ENCODE measurements at regions not wholly inside any gene's neighbourhood (a gene's known extent, or its start where the extent isn't known, plus 50 kb on each side); places are given as distances from the start of the nearest gene placed in this dataset.

DNA sequence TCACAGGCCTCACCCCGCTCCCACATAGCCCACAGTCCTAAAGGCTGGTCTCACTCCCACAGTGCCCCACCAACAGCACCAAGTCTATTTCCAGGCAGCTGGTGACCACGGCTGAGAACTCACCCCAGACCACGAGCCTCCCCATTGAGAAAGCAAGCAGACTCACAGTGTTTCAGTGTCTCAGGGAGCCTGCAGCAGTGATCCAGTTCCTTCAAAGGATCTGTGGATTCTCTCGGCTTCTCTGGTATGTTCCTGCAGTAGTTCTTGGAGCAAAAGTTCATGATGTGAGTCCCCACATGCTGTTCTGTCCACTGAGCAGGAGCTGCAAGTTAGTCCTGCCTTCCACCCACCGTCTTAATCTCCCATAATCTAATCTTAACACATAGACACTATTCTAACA, 185.3 kb upstream of the CDH6 start:
- H3K4me3 Mint-ChIP-seq: no peak overlapping the region

DNA sequence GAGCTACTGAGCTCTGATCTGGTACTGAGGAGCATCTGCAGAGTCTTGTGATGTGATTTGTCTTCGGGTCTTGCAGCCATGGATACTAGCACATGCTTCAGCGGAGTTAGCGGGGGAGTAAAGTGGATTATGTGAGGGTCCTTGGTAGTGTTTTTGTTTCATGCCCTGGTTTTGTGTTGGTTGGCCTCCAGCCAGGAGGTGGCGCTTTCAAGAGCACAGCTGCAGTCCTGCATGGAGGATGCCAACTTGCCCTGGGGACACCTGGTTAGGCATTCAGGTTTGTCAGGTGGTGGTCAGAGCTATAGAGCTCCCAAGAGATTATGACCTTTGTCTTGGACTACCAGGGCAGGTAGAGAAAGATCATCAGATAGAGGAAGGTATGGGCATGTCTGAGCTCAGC, 185.8 kb upstream of the CDH6 start:
- no peak for DNase-seq
- no peak overlapping the region for H3K27ac Mint-ChIP-seq
- H3K4me1 Mint-ChIP-seq: no peaks in the 10 kb centered on the region
- H3K36me3 Mint-ChIP-seq: peaks cover 0 to 5% (median 0%) of the 10 kb centered on the region in 3 donors
- H3K27me3 Mint-ChIP-seq: peaks cover 0 to 4% (median 0%) of the 10 kb centered on the region in 5 donors
- peaks cover 10 to 43% (median 16%) of the 10 kb centered on the region in 9 donors for H3K9me3 Mint-ChIP-seq
- POLR2A ChIA-PET: interaction anchor here (0.6 kb wide), 1 partner anchor 64 kb away, joined by 6 read pairs; no protein-coding TSS in a partner anchor
- ATAC-seq: no peak
- H3K4me3 Mint-ChIP-seq: no peak overlapping the region

More for the DNA sequence above, 185.3 kb upstream of the CDH6 start:
- peaks cover 0 to 4% (median 0%) of the 10 kb centered on the region in 5 donors for H3K27me3 Mint-ChIP-seq
- no peak for ATAC-seq
- POLR2A ChIA-PET: no interaction called here
- H3K27ac Mint-ChIP-seq: no peak overlapping the region
- H3K9me3 Mint-ChIP-seq: peaks cover 10 to 45% (median 17%) of the 10 kb centered on the region in 9 donors
- no peaks in the 10 kb centered on the region for H3K4me1 Mint-ChIP-seq
- H3K36me3 Mint-ChIP-seq: peaks cover 0 to 5% (median 0%) of the 10 kb centered on the region in 3 donors
- no peak for DNase-seq

DNA sequence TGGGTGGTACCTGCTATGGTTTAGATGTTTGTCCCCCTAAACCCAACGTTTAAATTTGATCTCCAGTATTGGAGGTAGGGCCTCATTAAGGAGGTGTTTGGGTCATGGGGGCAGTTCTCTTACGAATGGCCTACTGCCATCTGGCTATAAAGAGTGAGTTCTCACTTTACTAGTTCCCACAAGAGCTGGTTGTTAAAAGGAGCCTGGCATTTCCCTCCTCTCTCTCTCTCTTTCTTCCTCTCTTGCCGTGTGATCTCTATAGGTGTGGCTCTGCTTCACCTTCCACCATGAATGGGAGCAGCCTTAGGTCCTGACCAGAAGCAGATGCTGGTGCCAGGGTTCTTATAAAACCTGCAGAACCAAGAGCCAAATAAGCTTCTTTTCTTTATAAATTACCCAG, 193.2 kb upstream of the CDH6 start:
- Mint-ChIP-seq H3K4me1 (no peaks in the 10 kb centered on the region), H3K4me3 (no peak overlapping the region), H3K36me3 (no peaks in the 10 kb centered on the region), H3K27ac (no peak overlapping the region), H3K9me3 (peaks cover 2 to 27% (median 9%) of the 10 kb centered on the region in 9 donors), H3K27me3 (no peaks in the 10 kb centered on the region)
- POLR2A ChIA-PET: no interaction called here
- no peak for ATAC-seq
- no peak for DNase-seq

DNA sequence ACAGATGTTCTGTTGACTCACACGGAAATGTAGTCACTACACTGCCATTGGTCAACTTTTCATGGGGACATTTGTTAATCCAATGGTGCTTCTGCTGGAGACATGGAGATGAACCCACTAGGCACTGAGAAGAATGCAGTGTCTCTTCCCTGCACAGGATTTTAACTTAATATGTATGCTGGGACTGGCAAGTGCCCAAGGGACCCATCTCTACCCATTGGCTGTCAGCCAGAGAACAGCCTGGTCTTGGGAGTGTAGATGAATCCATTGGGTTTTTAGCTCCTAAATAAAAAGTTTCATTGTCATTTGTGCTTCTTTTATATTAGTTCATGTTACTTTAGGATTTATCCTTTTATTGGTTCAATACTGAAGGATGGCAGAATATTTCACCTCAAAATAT, 195.8 kb upstream of the CDH6 start:
- no peaks in the 10 kb centered on the region for H3K4me1 Mint-ChIP-seq
- ATAC-seq (no peak), DNase-seq (no peak)
- POLR2A ChIA-PET: no interaction called here
- H3K27me3 Mint-ChIP-seq: no peaks in the 10 kb centered on the region
- no peaks in the 10 kb centered on the region for H3K36me3 Mint-ChIP-seq
- no peak overlapping the region for H3K4me3 Mint-ChIP-seq
- peaks cover 2 to 22% (median 8%) of the 10 kb centered on the region in 9 donors for H3K9me3 Mint-ChIP-seq
- no peak overlapping the region for H3K27ac Mint-ChIP-seq

DNA sequence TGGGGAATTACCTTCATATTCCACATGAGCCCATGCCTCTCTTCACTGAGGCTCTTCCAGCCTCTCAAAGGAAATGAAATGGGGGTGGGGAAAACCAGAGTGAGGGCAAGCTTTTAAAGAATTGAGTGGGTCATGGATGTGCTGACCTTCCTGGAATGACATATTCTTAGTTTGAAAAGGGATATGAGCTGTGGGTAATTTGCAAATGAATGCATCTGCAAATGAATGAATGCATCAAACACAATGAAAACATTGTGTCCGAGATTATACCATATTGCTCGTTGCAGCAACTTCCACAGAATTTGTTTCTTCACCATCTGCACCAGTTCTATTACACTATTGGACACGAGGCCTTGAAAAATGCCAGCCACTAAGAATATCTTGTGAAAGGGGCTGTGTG, 198.6 kb upstream of the CDH6 start:
- H3K27me3 Mint-ChIP-seq: no peaks in the 10 kb centered on the region
- no peak overlapping the region for H3K27ac Mint-ChIP-seq
- peaks cover 0 to 37% (median 8%) of the 10 kb centered on the region in 9 donors for H3K9me3 Mint-ChIP-seq
- no peaks in the 10 kb centered on the region for H3K36me3 Mint-ChIP-seq
- H3K4me3 Mint-ChIP-seq: no peak overlapping the region
- POLR2A ChIA-PET: no interaction called here
- DNase-seq (no peak), ATAC-seq (no peak)
- H3K4me1 Mint-ChIP-seq: no peaks in the 10 kb centered on the region

DNA sequence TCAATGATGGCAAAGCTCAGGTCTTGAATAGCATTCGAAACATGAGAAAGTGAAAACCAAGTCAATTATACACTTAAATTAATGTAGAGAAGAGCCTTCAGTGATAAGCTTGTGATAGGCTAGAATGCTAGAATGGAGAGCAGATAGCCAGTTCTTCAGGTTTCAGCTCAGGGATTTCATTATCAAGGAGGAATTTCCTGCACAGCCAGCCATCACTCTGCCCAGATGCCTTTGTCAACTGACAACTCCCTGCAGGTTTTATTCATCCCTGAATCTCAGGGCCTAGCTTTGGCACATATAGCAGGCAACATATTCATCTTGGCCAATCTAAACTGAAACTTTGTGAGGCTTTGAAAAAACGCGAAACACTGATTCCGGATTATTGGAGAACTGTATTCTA, 199.3 kb upstream of the CDH6 start:
- ATAC-seq (no peak), DNase-seq (no peak)
- POLR2A ChIA-PET: no interaction called here
- Mint-ChIP-seq H3K27me3 (no peaks in the 10 kb centered on the region), H3K4me1 (no peaks in the 10 kb centered on the region), H3K9me3 (peaks cover 0 to 30% (median 9%) of the 10 kb centered on the region in 9 donors), H3K36me3 (no peaks in the 10 kb centered on the region), H3K4me3 (no peak overlapping the region), H3K27ac (no peak overlapping the region)

DNA sequence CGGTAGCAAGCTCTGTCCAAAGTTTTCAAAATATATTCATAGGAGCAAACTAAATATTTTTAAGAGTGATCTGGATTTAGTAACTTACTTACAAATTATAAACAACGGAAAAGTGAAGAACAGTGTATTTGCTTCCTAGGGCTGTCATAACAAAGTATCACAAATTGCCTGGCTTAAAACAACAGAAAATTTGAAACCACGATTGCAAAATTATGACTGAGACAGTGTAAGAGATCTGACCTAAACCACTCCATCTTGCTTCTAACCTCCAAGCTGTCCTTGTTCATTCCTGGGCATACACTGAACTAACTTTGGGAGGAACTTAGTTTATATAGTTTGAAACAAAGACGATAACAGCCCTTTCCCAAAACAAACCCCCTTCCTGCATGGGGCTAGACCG, 202.0 kb upstream of the CDH6 start:
- no peak for DNase-seq
- no peaks in the 10 kb centered on the region for H3K36me3 Mint-ChIP-seq
- H3K9me3 Mint-ChIP-seq: peaks cover 2 to 32% (median 8%) of the 10 kb centered on the region in 9 donors
- POLR2A ChIA-PET: no interaction called here
- no peak for ATAC-seq
- H3K4me1 Mint-ChIP-seq: no peaks in the 10 kb centered on the region
- no peak overlapping the region for H3K27ac Mint-ChIP-seq
- H3K27me3 Mint-ChIP-seq: no peaks in the 10 kb centered on the region
- H3K4me3 Mint-ChIP-seq: no peak overlapping the region

DNA sequence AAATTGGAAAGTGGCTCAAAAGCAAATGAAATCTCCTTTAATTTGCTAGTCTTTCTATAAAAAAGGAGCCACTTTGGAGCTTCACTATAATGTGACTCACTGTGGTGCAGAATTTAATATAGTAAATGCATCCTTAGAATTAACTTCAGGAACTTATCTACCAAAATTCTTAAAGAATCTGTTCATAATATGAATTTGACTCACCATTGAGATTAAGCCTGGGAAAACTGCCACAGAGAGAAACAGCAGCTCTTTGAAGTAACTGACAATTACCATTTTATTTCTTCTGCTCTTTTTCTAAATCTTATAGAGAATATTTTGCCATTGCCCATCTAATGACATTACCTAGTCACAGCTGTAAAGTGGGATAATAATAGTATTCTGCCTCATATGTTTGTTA, 211.9 kb upstream of the CDH6 start:
- Mint-ChIP-seq H3K27ac (no peak overlapping the region), H3K4me3 (no peak overlapping the region), H3K36me3 (no peaks in the 10 kb centered on the region), H3K27me3 (no peaks in the 10 kb centered on the region), H3K9me3 (peaks cover 0 to 26% (median 3%) of the 10 kb centered on the region in 9 donors), H3K4me1 (no peaks in the 10 kb centered on the region)
- ATAC-seq (no peak), DNase-seq (no peak)
- POLR2A ChIA-PET: no interaction called here

DNA sequence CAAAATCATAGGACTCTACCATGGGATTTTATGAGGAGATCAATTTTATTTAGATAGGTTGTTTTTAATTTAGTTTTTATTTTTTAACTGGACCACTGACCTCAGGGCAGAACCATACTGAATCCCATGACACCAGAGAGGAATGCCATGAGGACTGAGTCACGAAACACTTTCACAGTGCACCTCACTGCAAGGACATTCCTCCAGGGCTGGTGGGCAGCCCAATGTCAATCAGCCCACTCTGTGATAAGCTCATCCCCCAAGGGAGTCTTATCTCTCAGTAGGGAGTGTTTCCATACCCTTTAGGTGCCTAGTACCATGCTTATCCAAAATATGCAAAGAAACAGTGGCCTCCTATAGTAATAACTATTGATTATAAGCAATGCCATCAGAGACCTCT, 224.5 kb upstream of the CDH6 start:
- ATAC-seq: no peak
- H3K4me1 Mint-ChIP-seq: no peaks in the 10 kb centered on the region
- no peaks in the 10 kb centered on the region for H3K27me3 Mint-ChIP-seq
- no peak overlapping the region for H3K4me3 Mint-ChIP-seq
- no peak overlapping the region for H3K27ac Mint-ChIP-seq
- DNase-seq: no peak
- POLR2A ChIA-PET: no interaction called here
- H3K36me3 Mint-ChIP-seq: no peaks in the 10 kb centered on the region
- H3K9me3 Mint-ChIP-seq: peaks cover 2 to 12% (median 9%) of the 10 kb centered on the region in 9 donors

DNA sequence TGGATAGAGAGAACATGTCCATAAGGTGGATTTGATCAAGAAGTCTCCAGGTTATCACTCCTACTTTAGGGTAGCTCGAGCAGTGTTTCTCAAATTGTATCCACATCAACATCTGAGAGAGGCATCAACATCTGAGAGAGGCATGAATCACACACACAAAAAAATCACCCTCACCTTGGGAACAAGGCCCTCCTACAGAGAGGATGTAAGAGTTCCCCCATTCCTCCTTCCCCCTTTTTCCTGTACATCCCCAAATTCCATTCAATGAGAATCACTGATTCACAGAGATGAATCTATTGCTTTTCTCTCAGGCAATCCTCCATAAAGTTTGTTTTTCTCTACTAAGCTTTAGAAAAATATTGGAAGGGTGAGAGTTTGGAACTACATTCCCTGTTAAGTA, 233.4 kb upstream of the CDH6 start:
- no peak for DNase-seq
- Mint-ChIP-seq H3K4me3 (no peak overlapping the region), H3K27ac (no peak overlapping the region), H3K36me3 (no peaks in the 10 kb centered on the region), H3K27me3 (no peaks in the 10 kb centered on the region), H3K9me3 (peaks cover 0 to 23% (median 6%) of the 10 kb centered on the region in 9 donors), H3K4me1 (no peaks in the 10 kb centered on the region)
- POLR2A ChIA-PET: no interaction called here
- ATAC-seq: no peak

DNA sequence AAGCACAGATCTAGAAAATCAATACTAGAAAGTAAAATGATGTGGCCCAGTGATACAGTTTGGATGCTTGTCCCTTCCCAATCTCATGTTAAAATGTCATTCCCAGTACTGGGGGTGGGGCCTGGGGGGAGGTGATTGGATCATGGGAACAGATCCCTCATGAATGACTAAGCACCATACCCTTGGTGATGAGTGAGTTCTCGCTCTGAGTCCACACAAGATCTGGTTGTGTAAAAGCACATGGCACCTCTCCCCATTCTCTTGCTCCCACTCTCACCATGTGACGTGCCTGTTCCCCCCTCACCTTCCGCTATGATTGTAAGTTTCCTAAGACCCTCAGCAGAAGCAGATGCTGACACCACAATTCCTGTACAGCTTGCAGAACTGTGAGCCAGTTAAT, 234.2 kb upstream of the CDH6 start:
- ATAC-seq: no peak
- no peaks in the 10 kb centered on the region for H3K36me3 Mint-ChIP-seq
- H3K9me3 Mint-ChIP-seq: peaks cover 0 to 20% (median 5%) of the 10 kb centered on the region in 9 donors
- H3K4me3 Mint-ChIP-seq: no peak overlapping the region
- no peak overlapping the region for H3K27ac Mint-ChIP-seq
- H3K27me3 Mint-ChIP-seq: no peaks in the 10 kb centered on the region
- DNase-seq: no peak
- no peaks in the 10 kb centered on the region for H3K4me1 Mint-ChIP-seq
- POLR2A ChIA-PET: no interaction called here

DNA sequence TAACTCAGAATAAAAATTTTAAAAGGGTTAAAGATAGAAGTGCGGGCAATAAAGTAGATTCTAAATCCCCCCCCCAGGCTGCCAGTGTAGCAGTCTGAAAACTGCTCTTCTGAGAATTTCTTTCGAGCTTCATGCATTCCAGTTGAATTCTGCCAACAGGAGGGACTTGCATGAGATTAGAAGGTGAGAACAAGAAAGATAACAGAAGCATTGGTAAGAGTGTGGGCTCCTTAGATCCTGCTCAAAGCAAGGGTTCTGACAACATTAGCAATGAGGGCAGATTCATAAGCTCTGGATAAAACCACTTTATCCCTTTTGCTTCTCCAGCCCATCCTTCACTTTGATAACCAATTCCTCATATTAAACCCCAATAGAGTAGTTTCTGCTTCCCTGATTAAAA, 235.9 kb upstream of the CDH6 start:
- no peaks in the 10 kb centered on the region for H3K4me1 Mint-ChIP-seq

DNA sequence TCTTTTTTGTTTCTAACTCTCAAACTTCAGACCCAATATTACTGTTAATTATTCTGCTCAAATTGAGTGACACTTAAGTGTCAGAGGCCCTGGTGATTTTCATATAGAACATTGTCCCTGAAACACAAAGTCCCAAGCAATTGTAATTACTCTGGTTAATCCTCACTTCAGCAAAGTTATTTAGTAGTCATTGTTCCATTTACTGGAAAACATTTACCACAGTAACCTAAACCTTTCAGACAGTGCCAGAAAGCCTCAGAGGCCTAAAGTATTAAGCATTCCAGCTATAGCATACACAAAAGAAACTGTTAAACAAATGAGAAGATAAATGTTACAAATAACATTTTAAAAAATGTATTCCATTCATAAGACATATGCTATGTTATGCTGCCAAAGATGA, 237.2 kb upstream of the CDH6 start:
- ATAC-seq (no peak), DNase-seq (no peak)
- H3K36me3 Mint-ChIP-seq: no peaks in the 10 kb centered on the region
- H3K4me1 Mint-ChIP-seq: no peaks in the 10 kb centered on the region
- no peak overlapping the region for H3K27ac Mint-ChIP-seq
- H3K4me3 Mint-ChIP-seq: no peak overlapping the region
- no peaks in the 10 kb centered on the region for H3K27me3 Mint-ChIP-seq
- peaks cover 0 to 20% (median 9%) of the 10 kb centered on the region in 9 donors for H3K9me3 Mint-ChIP-seq
- POLR2A ChIA-PET: no interaction called here

More for the DNA sequence above, 235.9 kb upstream of the CDH6 start:
- Mint-ChIP-seq H3K4me3 (no peak overlapping the region), H3K27me3 (no peaks in the 10 kb centered on the region), H3K36me3 (no peaks in the 10 kb centered on the region), H3K9me3 (peaks cover 0 to 20% (median 5%) of the 10 kb centered on the region in 9 donors), H3K27ac (no peak overlapping the region)
- DNase-seq (no peak), ATAC-seq (no peak)
- POLR2A ChIA-PET: no interaction called here

DNA sequence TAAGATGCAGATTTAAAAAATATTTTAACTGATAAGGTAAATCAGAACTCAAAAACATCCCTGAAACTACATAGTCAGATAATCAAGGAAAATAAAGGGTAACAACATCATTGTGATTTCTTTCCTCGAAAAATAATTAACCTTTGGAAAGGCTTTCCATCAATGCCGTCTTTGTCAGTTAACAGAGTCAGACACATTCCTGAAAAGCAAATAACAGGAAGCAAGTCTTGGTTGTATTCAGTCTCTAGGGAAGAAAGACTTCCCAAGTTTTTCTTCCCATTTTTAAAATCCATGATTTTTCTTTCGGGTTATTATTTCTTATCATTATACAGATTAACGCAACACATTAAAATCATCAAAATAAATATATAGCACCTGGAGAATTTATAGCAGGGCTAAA, 256.4 kb upstream of the CDH6 start:
- H3K36me3 Mint-ChIP-seq: no peaks in the 10 kb centered on the region
- POLR2A ChIA-PET: no interaction called here
- no peaks in the 10 kb centered on the region for H3K27me3 Mint-ChIP-seq
- H3K4me1 Mint-ChIP-seq: no peaks in the 10 kb centered on the region
- DNase-seq (no peak), ATAC-seq (no peak)
- peaks cover 0 to 22% (median 4%) of the 10 kb centered on the region in 9 donors for H3K9me3 Mint-ChIP-seq
- H3K27ac Mint-ChIP-seq: no peak overlapping the region
- no peak overlapping the region for H3K4me3 Mint-ChIP-seq

All from naive thymus-derived CD8-positive, alpha-beta T cell (primary cell).